ENCODE measurements at regions not wholly inside any gene's neighbourhood (a gene's known extent, or its start where the extent isn't known, plus 50 kb on each side); places are given as distances from the start of the nearest gene placed in this dataset.
"Not testable (repeated sequence)": the region's sequence is repeated elsewhere in the genome, so short reads cannot be mapped to it uniquely, and the experiment has no call there.

DNA sequence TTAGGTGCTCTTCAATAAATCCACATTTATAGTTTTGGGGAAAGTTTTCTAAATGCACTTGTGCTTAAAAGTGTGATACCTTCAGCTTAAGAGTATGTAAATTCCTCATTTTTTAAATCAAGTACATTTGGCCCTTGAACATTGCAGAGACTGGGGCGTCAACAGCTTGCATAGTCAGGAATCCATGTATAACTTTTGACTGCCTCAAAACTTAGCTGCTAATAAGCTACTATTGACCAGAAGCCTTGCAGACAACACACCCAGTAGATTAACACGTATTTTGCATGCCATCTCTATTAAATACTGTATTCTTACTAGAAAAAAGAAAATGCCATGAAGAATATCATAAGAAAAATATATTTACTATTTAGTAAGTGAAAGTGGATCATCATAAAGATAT is 1211.8 kb upstream of the ALCAM start:
- DNase-seq, result no peak

DNA sequence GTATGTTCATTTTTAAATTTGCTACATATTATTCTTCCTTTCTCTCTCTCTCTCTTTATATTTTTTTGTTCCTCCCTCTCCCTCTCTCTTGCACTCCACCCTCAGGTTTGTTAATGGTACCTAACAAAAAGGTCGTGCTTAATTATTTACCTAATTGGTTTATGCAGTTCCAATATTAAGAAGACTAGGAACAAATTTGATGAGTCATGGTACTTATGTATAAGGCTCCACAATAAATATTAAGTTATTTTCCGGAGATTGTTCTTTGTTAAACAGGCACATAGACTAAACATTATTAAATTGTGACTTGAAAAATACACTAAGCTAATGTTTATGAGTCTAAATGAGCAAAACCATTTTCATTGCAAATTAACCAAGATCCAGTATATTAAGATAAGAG is 1200.8 kb upstream of the ALCAM start:
- DNase-seq, result no peak

DNA sequence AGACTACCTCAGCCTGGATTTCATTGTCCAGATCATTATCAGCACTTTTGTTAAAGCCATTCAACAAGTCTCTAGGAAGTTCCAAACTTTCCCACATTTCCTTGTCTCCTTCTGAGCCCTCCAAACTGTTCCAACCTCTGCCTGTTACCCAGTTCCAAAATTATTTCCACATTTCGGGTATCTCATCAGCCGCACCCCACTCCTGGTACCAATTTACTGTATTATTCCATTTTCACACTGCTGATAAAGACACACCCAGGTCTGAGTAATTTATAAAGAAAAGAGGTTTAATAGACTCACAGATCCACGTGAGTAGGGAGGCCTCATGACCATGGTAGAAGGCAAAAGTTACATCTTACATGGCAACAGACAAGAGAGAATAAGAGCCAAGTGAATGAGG is 1198.3 kb upstream of the ALCAM start:
- DNase-seq, result no peak

DNA sequence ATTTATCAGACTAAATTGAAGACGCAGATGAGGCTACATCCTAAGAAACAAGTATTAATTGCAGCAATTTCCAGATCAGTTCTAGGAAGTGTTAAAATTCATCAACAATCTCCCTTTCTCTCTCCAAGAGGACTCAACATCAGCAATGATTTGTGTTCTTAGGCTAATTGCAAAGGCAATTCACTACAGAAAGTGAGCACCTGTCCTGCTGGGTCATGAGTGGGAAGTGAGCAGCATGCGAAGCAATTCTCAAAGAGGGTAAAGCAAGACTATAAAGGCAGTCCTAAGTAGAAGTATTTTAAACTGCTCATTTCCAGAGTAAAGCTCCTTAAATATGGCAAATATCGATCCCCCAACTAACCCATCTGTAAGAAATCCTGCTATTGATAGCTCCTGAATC is 1191.0 kb upstream of the ALCAM start:
- DNase-seq, result no peak

DNA sequence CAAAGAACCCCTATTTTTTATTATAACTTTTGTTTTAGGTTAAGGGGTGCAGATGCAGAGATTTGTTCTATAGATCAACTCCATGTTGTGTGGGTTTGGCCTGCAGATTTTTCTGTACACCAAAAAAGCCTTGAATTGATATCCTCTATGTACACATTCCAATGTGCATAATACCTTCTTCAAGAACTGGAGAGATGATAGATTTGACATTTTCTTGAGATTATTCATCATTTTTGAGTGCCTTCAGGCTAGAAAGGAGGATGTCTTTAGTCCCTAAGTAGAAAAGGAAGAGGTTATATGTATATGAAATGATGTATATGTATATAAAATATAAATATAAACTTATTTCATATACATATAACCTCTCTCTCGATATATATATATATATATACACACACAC is 1190.0 kb upstream of the ALCAM start:
- DNase-seq, result no peak

DNA sequence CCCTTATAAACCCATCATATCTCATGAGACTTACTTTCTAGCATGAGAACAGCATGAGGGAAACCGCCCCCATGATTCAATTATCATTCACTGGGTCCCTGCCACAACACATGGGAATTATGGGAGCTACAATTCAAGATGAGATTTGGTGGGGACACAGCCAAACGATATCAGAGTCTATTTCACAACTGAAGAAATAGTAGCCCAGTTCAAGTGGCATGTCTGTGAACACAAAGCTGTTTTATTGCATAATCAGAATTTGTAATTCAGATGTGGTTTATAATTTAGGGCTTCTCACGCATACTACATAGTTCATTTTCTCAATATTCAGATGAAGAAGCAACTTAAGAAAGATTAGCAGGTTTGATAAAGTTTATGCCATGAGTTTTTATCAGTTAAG is 1188.0 kb upstream of the ALCAM start:
- no peak for DNase-seq

DNA sequence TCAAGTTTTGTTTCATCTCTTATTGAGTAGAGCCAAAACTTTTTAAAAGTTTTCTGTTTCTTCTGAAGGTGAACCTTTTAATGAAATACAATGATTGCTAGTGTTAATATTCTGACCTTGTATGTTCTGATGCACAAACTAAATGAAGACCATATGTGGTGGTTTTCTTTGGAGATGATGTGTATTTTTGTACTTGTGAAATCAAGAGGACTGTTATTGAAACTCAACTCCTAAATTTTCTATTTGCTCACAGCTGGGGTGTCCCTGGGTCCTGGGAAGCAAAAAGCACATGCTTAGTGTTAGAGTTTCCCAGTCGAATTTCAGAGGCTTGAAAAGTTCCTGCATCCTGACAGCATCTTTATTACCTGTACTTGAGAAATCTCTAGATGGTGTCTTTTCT is 1185.8 kb upstream of the ALCAM start:
- no peak for DNase-seq

DNA sequence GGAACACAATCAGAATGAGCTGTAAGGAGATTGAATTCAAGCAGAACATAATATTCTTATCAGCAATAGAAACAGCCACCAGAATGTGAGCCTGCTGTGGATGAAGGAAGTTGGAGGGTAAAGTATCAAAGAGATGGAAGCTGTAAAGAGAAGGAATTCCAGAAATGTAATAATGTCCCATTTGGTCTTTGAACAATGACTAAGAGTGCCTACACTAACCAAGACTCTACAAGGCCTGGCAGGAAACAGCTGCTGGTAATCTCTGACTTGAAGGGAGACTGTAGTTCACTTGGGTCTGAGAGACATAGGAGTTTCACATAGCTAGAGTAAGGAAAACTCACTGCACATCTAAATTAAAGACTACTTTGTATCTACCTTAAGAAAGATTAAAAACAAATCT is 1176.0 kb upstream of the ALCAM start:
- no peak for DNase-seq

DNA sequence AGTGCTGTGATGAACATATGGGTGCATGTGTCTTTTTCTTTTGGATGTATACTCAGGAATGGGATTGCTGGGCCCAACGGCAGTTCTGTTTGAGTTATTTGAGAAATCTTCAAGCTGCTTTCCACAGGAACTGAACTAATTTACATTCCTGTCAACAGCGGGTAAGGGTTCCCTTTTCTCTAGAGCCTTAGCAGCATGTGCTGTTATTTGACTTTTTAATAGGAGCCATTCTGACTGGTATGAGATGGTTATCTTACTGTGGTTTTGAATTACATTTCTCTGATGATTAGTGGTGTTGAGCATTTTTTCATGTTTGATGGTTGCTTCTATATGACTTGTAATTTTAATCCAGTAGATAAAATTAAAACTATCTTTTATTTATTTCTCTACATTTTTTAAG is 1168.6 kb upstream of the ALCAM start:
- no peak for DNase-seq

DNA sequence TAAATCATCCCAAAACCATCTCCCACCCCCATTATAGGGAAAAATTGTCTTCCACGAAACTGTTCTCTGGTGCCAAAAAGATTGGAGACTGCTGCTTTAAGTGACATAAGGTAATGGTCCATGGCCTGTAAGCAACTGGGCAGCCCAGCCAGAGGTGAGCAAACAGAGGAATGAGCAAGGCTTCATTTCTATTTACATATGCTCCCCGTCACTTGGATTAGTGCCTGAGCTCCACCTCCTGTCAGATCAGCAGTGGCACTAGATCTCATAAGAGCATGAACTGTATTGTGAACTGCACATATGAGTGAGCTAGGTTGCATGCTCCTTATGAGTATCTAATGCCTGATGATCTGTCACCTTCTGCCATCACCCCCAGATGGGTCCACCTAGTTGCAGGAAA is 1159.8 kb upstream of the ALCAM start:
- DNase-seq, result no peak

DNA sequence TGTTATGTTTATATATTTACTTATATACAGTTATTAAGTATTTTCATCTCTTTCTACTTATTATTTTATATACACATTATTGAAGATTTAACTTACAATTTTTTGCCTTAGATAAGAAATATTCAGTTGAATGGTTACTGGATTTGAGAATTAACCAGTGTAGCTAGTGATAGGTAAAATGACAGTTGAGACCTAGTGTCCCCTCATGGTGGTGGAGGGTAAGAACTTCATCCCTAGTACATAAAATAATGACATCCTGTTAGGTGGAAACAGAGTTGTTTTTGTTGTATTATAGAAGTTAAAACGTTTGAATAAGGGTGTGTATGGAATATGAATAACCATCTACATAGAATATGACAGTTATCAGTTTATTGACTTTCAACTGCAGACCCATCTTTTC is 1152.4 kb upstream of the ALCAM start:
- no peak for DNase-seq

DNA sequence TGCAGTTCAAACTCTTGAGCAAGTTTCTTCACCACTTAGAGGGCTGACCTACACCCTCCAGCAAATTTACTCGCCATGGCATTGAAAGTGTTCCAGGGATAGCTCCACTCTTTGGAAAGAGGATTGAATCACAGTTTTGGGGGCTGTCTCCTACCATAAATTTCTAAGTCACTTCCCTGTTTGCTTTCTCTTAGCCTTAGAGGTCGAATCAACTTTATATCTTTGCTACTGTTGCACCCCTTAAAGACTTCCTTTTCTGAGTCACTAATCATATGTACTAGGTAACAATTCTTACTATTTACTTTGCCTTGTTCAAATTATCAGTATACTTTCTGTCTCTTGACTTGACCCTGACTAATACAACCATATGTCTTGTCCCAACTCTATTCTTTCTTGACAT is 1151.8 kb upstream of the ALCAM start:
- no peak for DNase-seq

DNA sequence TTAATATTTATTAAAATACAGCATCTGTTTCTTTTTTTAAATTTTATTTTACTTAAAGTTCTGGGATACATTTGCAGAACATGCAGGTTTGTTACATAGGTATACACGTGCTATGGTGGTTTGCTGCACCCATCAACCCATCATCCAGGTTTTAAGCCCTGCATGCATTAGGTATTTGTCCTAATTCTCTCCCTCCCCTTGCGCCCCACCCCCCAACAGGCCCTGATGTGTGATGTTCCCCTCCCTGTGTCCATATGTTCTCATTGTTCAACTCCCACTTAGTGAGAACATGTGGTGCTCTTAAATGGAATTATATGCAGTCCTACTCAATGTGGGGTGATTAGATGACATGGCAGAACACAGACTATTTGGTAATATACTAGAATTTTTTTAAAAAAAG is 1147.7 kb upstream of the ALCAM start:
- DNase-seq, result not testable (repeated sequence)

DNA sequence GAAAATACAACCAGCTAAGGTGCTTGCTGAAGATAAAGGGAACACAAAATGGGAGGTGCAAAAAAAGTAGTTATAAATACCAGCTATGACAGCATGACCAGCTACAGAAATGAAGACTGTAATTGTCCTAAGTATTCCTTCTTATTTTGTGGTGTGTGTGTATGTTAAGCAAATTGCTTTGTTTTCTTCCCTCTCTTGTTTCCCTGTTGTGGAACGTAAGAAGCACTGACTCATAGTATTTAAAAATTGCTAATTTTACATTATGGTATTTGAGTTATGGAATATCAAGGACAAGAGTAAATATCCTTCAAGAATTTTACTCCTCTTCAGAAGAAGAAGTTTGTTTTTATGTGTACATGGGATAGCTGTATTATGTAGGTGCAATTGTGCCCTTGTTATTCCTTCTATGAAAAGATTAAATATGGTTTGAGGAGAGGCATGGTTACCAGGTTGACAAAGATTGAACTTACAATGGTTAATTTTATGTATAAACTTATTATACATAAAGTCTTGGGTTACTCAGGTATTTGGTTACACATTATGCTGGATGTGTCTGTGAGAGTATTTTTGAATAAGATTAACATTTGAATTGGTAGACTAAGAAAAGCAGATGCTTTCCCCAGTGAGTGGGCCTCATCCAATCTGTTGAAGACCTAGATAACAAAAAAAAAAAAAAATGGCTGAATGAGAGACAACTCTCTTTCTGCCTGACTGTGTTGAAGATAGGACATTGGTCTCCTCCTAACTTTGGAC is 1132.1 kb upstream of the ALCAM start:
- no peak for DNase-seq

DNA sequence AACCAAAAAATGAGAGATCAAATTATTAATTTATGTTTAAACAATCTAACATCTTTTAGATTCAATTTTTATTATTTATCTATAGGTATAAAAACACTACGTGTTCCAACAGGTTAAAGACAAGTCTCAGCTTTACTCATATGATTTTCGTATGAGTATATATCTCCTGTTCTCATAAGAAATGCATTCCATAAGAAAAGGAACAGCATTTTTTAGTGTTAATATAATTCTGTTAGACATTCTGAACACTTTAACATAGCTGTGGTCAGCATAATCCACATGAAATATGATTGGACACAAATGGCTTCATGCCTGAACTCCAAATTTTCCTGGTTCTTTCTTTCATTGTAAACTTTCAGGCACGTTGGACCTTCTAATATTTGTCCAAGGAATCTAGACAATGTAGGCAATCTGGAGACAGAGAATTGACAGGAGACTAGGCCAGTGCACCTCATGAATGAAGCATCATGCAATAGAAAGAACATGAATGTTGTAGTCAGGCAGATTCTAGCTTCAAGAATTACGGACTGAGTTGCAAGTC is 1122.0 kb upstream of the ALCAM start:
- no peak for DNase-seq

DNA sequence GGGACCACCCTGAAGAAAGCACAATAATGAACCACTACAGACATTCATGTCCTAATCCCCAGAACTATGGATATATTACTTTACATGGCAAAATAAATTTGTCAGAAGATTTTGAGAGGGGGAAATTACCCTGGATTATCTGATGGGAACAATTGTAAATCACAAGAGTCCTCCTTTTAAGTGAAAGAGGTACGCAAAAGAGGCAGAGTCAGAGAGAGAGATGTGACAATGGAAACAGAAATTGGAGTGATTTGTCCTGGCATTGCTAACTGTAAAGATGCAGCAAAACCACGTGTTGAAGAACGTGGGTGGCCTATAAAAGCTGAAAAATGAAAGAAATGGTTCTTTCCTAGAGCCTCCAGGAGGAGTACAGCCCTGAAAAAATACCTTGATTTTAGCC is 1121.4 kb upstream of the ALCAM start:
- DNase-seq, result no peak

DNA sequence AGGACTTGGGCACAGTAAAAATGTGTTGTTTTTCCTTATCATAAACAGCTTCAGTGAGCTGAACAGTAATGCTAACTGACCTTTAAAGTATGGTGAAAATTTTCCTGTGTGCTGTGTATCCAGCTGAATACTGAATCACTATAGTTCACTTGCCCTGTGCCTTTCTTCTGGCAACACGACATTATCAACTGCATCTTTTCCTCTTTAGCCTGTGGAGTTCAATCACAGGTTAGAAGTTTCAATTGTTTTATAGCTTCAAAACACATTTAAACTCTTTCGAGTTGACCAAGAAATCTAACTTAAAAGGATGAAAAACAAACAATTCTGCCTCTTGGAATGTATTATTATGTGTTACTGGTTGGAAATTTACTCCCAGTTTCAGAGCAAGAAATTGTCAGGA is 1120.7 kb upstream of the ALCAM start:
- DNase-seq, result no peak

DNA sequence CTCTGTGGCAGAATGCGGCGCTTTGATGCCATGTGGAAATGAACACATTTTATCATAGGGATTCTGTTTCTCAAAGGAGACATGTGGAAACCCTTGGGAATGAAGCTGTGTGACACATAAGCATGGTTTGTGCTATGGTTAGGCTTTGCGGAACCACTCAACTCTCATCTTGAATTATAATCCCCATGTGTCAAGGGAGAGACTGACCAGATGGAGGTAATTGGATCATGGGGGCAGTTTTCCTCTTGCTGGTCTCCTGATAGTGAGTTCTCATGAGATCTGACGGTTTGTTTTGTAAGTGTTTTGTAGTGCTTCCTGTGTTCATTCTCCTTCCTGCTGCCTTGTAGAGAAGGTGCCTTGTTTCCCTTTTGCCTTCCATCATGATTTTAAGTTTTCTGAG is 1109.2 kb upstream of the ALCAM start:
- no peak for DNase-seq

DNA sequence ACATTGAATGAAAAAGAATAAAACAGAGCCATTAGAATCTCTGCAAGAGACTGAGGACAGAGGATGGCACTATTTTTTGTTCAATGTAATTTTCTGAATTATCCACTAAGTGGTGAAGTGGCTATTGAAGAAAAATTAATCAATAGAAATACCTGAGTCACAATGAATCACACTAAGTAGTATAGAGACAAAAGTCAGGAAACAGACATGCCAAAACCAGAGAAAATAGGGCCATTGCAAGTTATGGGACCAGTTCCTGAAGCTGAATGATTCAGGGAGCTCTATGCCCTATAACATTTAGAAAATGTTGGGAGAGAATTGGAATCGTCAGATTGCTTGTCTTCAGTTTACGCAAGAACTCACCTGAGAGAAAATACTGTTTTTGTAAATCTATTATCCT is 1103.2 kb upstream of the ALCAM start:
- DNase-seq, result no peak

DNA sequence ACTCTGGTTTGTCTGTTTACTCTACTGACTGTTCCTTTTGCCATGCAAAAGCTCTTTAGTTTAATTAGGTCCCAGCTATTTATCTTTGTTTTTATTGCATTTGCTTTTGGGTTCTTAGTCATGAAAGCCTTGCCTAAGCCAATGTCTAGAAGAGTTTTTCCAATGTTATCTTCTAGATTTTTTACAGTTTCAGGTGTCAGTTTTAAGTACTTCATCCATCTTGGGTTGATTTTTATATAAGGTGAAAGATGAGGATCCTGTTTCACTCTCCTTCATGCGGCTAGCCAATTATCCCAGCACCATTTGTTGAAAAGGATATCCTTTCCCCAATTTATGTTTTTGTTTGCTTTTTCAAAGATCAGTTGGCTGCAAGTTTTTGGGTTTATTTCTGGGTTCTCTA is 1100.5 kb upstream of the ALCAM start:
- DNase-seq, result not testable (repeated sequence)

DNA sequence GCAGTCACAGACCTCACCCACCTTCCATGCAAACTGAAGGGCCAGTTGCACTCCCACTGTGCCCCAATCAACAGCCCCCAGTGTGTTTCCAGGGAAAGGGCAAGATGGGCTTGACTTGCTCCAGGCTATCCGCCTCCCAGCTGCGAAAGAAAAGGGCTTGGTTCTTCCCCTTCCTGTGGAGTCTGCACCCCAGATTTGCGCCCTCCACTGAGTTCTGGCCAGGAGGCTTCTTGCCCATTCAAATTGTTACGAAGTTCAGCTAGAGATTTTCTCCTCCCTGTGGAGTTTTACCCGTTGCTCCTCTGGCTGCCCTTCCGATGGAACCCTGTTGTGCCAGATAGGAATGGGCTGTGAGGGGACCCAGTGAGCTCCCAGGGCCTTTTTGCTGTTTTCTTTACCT is 1096.9 kb upstream of the ALCAM start:
- no peak for DNase-seq

DNA sequence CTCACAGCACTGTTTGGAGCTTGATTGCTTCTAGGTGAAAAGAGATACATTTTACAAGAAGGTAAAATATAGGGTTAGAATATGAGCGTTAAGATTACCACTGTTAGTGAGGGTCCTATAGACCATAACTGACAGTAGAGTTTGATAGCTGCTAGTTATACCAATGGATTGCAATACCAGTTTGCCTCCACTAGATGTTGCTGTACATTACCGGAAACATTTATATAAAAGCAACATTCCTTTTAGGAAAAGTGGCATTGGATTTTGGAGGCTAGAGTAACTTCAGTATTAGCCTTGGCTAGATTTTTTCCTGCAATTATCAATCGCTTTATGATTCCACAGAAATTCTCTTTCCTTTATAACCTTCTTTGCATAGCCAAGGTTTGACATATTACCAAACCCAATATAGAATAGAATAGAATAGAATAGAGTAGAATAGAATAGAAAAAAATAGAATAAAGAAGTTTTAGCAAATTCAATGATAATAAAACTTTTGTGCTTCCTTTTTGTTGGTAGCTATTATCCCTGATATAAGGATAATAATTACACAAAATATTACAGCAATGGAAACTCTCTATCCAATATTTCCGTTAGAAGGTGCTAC is 1093.6 kb upstream of the ALCAM start:
- peak; percentile 38 for DNase-seq

DNA sequence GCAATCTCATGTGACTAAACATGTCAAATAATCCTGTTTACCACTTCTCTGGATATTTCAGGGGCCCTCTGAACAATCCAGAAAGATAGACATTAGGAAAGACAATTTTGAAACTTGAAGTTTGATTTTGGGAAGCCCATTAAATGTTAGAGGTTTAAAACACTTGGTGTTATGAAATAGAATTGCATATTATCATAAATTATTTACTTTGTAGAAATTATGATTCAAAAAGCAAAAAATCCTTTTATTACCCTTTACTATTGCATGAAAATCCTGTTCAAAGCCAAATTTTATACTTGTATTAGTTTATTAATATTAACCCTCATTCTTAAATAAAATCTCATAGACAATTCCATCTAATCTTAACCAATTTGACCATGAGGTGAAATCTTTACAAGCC is 1091.5 kb upstream of the ALCAM start:
- no peak for DNase-seq

DNA sequence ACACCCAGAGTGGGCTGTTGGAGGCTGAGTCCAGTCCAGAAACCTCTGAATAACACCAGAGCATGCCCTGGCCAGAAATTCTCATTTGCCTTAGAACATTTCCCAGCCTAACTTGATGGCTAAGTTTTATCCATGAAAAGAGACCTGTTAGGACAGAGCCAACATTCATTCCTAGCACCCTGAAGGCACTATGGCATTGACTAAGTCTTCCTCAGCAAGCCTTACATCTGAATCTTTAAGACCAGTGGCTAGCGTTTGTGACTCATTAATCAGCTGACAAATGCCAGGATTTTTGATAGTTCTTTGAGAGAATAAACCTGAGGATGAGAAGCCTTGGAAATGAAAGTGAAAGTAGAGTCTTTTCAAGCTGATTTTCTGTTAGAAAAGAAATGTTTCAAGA is 1087.1 kb upstream of the ALCAM start:
- DNase-seq, result no peak
